ENCODE measurements at regions not wholly inside any gene's neighbourhood (a gene's known extent, or its start where the extent isn't known, plus 50 kb on each side); places are given as distances from the start of the nearest gene placed in this dataset.

GRCh38 chr4:135434936-135435335 is 1233.3 kb upstream of the PABPC4L start:
- no peak for TF ChIP-seq EZH2 (IDR thresholded peaks at IDR 0.05)
- TF ChIP-seq POLR2AphosphoS5 (IDR thresholded peaks at IDR 0.05; ENCODE audit: borderline replicate concordance, low read depth, low read length), result no peak
- no peak for TF ChIP-seq FOXP2 (optimal IDR thresholded peaks at IDR 0.05; ENCODE audit: control extremely low read depth, extremely low read length, insufficient read depth)

All from SK-N-MC (cell line).